Neuronal stem cell (in vitro differentiated cells): ENCODE measurements at regions not wholly inside any gene's neighbourhood (a gene's known extent, or its start where the extent isn't known, plus 50 kb on each side); places are given as distances from the start of the nearest gene placed in this dataset.

Experiments used
- DNase-seq: peaks from one replicate; pipeline ENCODE4 v3.0.0-alpha.2; 2013; ENCODE audit warnings: low spot score
- H2AFZ ChIP-seq: one replicate; pipeline ENCODE4 v1.6.1; 2013; ENCODE audit warnings: mild to moderate bottlenecking, low read length, inconsistent platforms
- H2AK5ac ChIP-seq: 2 replicates; pipeline ENCODE4 v1.6.1; 2013; ENCODE audit warnings: low read depth, mild to moderate bottlenecking, inconsistent platforms, low read length, moderate library complexity, mixed read lengths
- H2BK120ac ChIP-seq: 2 replicates; pipeline ENCODE4 v1.6.1; 2013; ENCODE audit warnings: low read depth, mild to moderate bottlenecking, inconsistent platforms, low read length, moderate library complexity, mixed read lengths
- H2BK12ac ChIP-seq: one replicate; pipeline ENCODE4 v1.6.1; 2013; ENCODE audit warnings: low read length, inconsistent platforms
- H2BK15ac ChIP-seq: 2 replicates; pipeline ENCODE4 v1.6.1; 2013; ENCODE audit warnings: mild to moderate bottlenecking, low read length, inconsistent platforms, mixed read lengths
- H2BK5ac ChIP-seq: one replicate; pipeline ENCODE4 v1.6.1; 2013; ENCODE audit warnings: inconsistent platforms, mild to moderate bottlenecking, low read length, moderate library complexity
- H3K14ac ChIP-seq: one replicate; pipeline ENCODE4 v1.6.1; 2013; ENCODE audit warnings: low read length, inconsistent platforms
- H3K18ac ChIP-seq: 2 replicates; pipeline ENCODE4 v1.6.1; 2013; ENCODE audit warnings: low read length, inconsistent platforms
- H3K23ac ChIP-seq: 2 replicates; pipeline ENCODE4 v1.6.1; 2013; ENCODE audit warnings: low read depth, mild to moderate bottlenecking, mixed read lengths, low read length, inconsistent platforms; ENCODE audit not compliant: poor library complexity
- H3K27ac ChIP-seq: replicated peaks from 3 replicates; pipeline ENCODE4 v1.5.1; 2013; ENCODE audit warnings: low read length, inconsistent platforms
- H3K27me3 ChIP-seq, 3 experiments: 2 replicates each; pipeline ENCODE4 v1.6.1; 2013; ENCODE audit warnings: low read length in 3 of 3, mild to moderate bottlenecking in 2 of 3, inconsistent platforms in 1 of 3, low read depth in 1 of 3, mixed read lengths in 1 of 3, moderate library complexity in 1 of 3; ENCODE audit not compliant: control insufficient read depth in 3 of 3, insufficient read depth in 3 of 3
- H3K36me3 ChIP-seq, 2 donors: replicated peaks in 1 of 2; 2 replicates each; pipeline ENCODE4 v1.6.1; 2013; ENCODE audit warnings: low read length in 2 of 2; ENCODE audit not compliant: control insufficient read depth in 2 of 2, insufficient read depth in 2 of 2
- H3K4ac ChIP-seq: 2 replicates; pipeline ENCODE4 v1.6.1; 2013; ENCODE audit warnings: inconsistent platforms, mild to moderate bottlenecking, low read length, moderate library complexity
- H3K4me1 ChIP-seq, 2 donors: 1 replicate in 1 of 2; 2 replicates in 1 of 2; pipeline ENCODE4 v1.6.1; 2013; ENCODE audit warnings: low read length in 2 of 2, low read depth in 1 of 2; ENCODE audit not compliant: control insufficient read depth in 2 of 2, insufficient read depth in 1 of 2
- H3K4me2 ChIP-seq: one replicate; pipeline ENCODE4 v1.6.1; 2013; ENCODE audit warnings: mild to moderate bottlenecking, low read length, inconsistent platforms; ENCODE audit not compliant: insufficient read depth, poor library complexity, severe bottlenecking
- H3K4me3 ChIP-seq, 2 donors: 2 replicates each; pipeline ENCODE4 v1.5.1; 2013; ENCODE audit warnings: low read length in 2 of 2, mild to moderate bottlenecking in 2 of 2, inconsistent platforms in 1 of 2, moderate library complexity in 1 of 2
- H3K79me1 ChIP-seq: one replicate; pipeline ENCODE4 v1.6.1; 2013; ENCODE audit warnings: low read depth, mild to moderate bottlenecking, inconsistent platforms, low read length, moderate library complexity
- H3K9ac ChIP-seq: one replicate; pipeline ENCODE4 v1.6.1; 2013; ENCODE audit warnings: mild to moderate bottlenecking, low read depth, low read length, inconsistent platforms; ENCODE audit not compliant: poor library complexity
- H3K9me3 ChIP-seq, 2 donors: replicated peaks in 1 of 2; 2 replicates each; pipeline versions ENCODE3 to v1.6.1; 2013; ENCODE audit warnings: low read length in 2 of 2, mild to moderate bottlenecking in 2 of 2, inconsistent platforms in 1 of 2, low read depth in 1 of 2, mixed read lengths in 1 of 2, moderate library complexity in 1 of 2; ENCODE audit not compliant: control insufficient read depth in 2 of 2, insufficient read depth in 1 of 2
- H4K8ac ChIP-seq: one replicate; pipeline ENCODE4 v1.6.1; 2013; ENCODE audit warnings: low read depth, mild to moderate bottlenecking, inconsistent platforms, low read length, moderate library complexity
- H4K91ac ChIP-seq: one replicate; pipeline ENCODE4 v1.6.1; 2013; ENCODE audit warnings: low read length, low read depth, mild to moderate bottlenecking, inconsistent platforms; ENCODE audit not compliant: poor library complexity
- WGBS, 2 donors: extraction: QIAGEN DNeasy Blood & Tissue Kit; methylation state at CpG; one replicate each; pipeline ENCODE4 v1.1.7; 2013; ENCODE audit warnings: missing lambda C conversion rate in 2 of 2, mixed read lengths in 1 of 2; ENCODE audit not compliant: insufficient read length in 2 of 2, insufficient replicate concordance in 1 of 2; ENCODE audit errors: extremely low coverage in 2 of 2; 5-methylcytosine and 5-hydroxymethylcytosine counted together

- H2BK12ac ChIP-seq: no peak overlapping the region
- no CpG with 5 or more reads among the region's 7 CpGs for WGBS, 2 donors
- no peaks in the 10 kb centered on the region for H3K36me3 ChIP-seq
- no peak overlapping the region for H2AK5ac ChIP-seq
- no peaks in the 10 kb centered on the region for H3K79me1 ChIP-seq
- H4K8ac ChIP-seq: no peak overlapping the region
- H2BK5ac ChIP-seq: no peak overlapping the region
- no peak overlapping the region for H3K4me3 ChIP-seq
- no peak overlapping the region for H3K14ac ChIP-seq
- no peak overlapping the region for H3K27ac ChIP-seq
- peak overlapping the region; percentile 2 for H2AFZ ChIP-seq
- H3K27me3 ChIP-seq: no peaks in the 10 kb centered on the region
- no peak overlapping the region for H4K91ac ChIP-seq
- no peaks in the 10 kb centered on the region for H3K9me3 ChIP-seq
- no peak overlapping the region for H2BK15ac ChIP-seq
- H3K4me2 ChIP-seq: no peak overlapping the region
- DNase-seq: peak; percentile 9
- peaks cover 2 to 5% of the 10 kb centered on the region in 2 donors for H3K4me1 ChIP-seq
- no peak overlapping the region for H2BK120ac ChIP-seq
- no peak overlapping the region for H3K4ac ChIP-seq
- H3K9ac ChIP-seq: no peak overlapping the region
- no peak overlapping the region for H3K23ac ChIP-seq
- H3K18ac ChIP-seq: no peak overlapping the region
Observed at GRCh38 chr1:79193211-79194079, 186.9 kb upstream of the ADGRL4 start.

GRCh38 chr1:79190074-79190473 lies 183.5 kb upstream of the ADGRL4 start:
- Histone ChIP-seq H2BK15ac (no peak overlapping the region), H2BK5ac (no peak overlapping the region), H4K91ac (no peak overlapping the region), H2BK12ac (no peak overlapping the region), H3K4ac (no peak overlapping the region), H3K9ac (no peak overlapping the region), H2BK120ac (no peak overlapping the region), H3K14ac (no peak overlapping the region), H3K23ac (no peak overlapping the region), H3K79me1 (no peaks in the 10 kb centered on the region), H3K27ac (no peak overlapping the region), H2AK5ac (no peak overlapping the region), H3K4me2 (no peak overlapping the region), H3K9me3 (no peaks in the 10 kb centered on the region), H4K8ac (no peak overlapping the region), H3K4me3 (no peak overlapping the region), H2AFZ (no peak overlapping the region), H3K36me3 (no peaks in the 10 kb centered on the region), H3K27me3 (no peaks in the 10 kb centered on the region), H3K18ac (no peak overlapping the region), H3K4me1 (peaks cover 2 to 5% of the 10 kb centered on the region in 2 donors)
- DNase-seq: no peak
- no CpG with 5 or more reads among the region's 1 CpG for WGBS, 2 donors

- Histone ChIP-seq H3K27ac (no peak overlapping the region), H2AK5ac (no peak overlapping the region), H3K9me3 (no peaks in the 10 kb centered on the region), H3K4me2 (no peak overlapping the region), H2BK12ac (no peak overlapping the region), H3K79me1 (no peaks in the 10 kb centered on the region), H3K36me3 (no peaks in the 10 kb centered on the region), H2AFZ (no peak overlapping the region), H3K4ac (no peak overlapping the region), H3K4me1 (peaks cover 2% of the 10 kb centered on the region in 2 donors), H3K14ac (no peak overlapping the region), H4K8ac (no peak overlapping the region), H3K4me3 (no peak overlapping the region), H4K91ac (no peak overlapping the region), H3K23ac (no peak overlapping the region), H3K18ac (no peak overlapping the region), H2BK120ac (no peak overlapping the region), H2BK15ac (no peak overlapping the region), H2BK5ac (no peak overlapping the region), H3K27me3 (no peaks in the 10 kb centered on the region), H3K9ac (no peak overlapping the region)
- no CpG with 5 or more reads among the region's 2 CpGs for WGBS, 2 donors
- DNase-seq: no peak
Observed at GRCh38 chr1:79188337-79188736, 181.8 kb upstream of the ADGRL4 start.

- Histone ChIP-seq H2BK5ac (no peak overlapping the region), H3K9ac (no peak overlapping the region), H3K9me3 (no peaks in the 10 kb centered on the region), H3K79me1 (no peaks in the 10 kb centered on the region), H2AK5ac (no peak overlapping the region), H3K4me1 (no peaks in the 10 kb centered on the region), H3K14ac (no peak overlapping the region), H3K4me2 (no peak overlapping the region), H3K27ac (no peak overlapping the region), H3K4me3 (no peak overlapping the region), H2BK15ac (no peak overlapping the region), H4K8ac (no peak overlapping the region), H2BK12ac (no peak overlapping the region), H3K18ac (no peak overlapping the region), H2AFZ (no peak overlapping the region), H3K23ac (no peak overlapping the region), H4K91ac (no peak overlapping the region), H2BK120ac (no peak overlapping the region), H3K36me3 (no peaks in the 10 kb centered on the region), H3K4ac (no peak overlapping the region), H3K27me3 (no peaks in the 10 kb centered on the region)
- DNase-seq: no peak
Observed at GRCh38 chr1:79186260-79186659, 179.7 kb upstream of the ADGRL4 start.
